RWPE1 (cell line): ENCODE measurements at regions not wholly inside any gene's neighbourhood (a gene's known extent, or its start where the extent isn't known, plus 50 kb on each side); places are given as distances from the start of the nearest gene placed in this dataset.

Experiments used
- CTCF ChIA-PET: fragments of 350-600 bp; sonication (Branson Sonifier 250); formaldehyde crosslinking; extraction: SDS; loops from one replicate; lab custom pipeline; 2021; lab: Yijun Ruan, JAX
- POLR2A ChIA-PET: fragments of 400-600 bp; formaldehyde crosslinking; extraction: SDS; loops from one replicate; lab custom pipeline; 2020; ENCODE audit warnings: antibody characterized with exemption; ENCODE audit not compliant: low non-redundant PET; lab: Yijun Ruan, JAX
- DNase-seq: peaks from one replicate; pipeline ENCODE4 v3.0.0; 2012; ENCODE audit warnings: low spot score
- H3K27ac ChIP-seq: fragments of 450-650 bp; 2 replicates; pipeline ENCODE4 v1.5.1; 2017
- TF ChIP-seq, protein P1 (sequence below): fragments of 450-650 bp; conservative IDR thresholded peaks from 2 replicates; pipeline ENCODE4 v1.5.1; 2017; ENCODE audit warnings: low read depth, mild to moderate bottlenecking

DNA sequence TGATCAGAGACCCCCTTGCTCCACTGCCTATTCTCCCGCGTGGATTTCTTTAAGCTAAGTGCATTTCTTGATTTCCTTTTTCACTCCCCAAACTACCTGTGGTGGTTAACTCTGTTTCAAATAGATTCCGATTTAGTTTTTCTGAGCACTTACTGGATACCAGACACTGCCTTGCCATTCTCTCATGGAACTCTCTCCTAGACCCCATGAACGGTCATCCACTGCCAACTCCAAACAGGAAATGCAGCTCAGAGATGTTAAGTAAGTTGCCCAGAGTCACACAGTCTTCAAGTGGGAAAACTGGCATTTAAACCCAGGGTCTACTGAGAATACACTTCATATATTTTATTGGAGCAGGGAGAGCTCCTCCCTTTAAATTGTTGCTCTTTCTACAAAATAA, 199.4 kb downstream of the MAF start:
- TF ChIP-seq, protein P1, sequence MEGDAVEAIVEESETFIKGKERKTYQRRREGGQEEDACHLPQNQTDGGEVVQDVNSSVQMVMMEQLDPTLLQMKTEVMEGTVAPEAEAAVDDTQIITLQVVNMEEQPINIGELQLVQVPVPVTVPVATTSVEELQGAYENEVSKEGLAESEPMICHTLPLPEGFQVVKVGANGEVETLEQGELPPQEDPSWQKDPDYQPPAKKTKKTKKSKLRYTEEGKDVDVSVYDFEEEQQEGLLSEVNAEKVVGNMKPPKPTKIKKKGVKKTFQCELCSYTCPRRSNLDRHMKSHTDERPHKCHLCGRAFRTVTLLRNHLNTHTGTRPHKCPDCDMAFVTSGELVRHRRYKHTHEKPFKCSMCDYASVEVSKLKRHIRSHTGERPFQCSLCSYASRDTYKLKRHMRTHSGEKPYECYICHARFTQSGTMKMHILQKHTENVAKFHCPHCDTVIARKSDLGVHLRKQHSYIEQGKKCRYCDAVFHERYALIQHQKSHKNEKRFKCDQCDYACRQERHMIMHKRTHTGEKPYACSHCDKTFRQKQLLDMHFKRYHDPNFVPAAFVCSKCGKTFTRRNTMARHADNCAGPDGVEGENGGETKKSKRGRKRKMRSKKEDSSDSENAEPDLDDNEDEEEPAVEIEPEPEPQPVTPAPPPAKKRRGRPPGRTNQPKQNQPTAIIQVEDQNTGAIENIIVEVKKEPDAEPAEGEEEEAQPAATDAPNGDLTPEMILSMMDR: no peak
- ChIA-PET CTCF (no interaction called here), POLR2A (no interaction called here)
- H3K27ac ChIP-seq: no peak overlapping the region
- no peak for DNase-seq

DNA sequence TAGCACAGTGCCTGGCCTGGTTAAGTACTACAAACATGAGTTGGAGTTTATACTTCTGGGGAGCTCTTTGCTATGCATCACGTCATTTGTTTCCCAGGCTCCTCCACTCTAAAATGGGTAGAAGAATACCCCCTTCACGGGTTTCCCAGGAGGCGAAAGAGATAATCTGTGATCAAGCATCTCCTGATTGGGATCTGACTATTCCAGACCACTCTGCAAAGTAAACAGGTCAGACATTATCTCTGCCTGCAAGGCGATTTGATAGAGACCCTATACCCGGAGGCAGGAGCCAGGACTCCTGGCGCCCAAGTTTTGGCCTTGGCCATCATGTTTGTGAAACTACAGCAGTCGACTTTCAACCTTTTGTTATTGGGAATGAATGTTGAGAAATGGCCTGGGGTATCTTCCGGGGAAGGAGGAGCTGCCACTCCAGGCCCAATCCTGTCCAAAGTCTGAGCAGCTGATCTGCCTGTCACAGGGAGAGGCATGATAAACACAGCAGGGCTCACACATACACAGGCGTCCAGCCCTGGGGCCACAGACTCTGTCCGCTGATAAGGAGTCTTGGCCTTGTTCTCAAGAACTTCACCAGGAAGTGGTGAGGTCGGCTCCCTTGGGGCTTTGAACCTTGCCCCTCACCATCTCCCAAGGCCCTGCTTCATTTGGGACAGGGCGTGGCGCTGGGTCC, 199.9 kb downstream of the MAF start:
- ChIA-PET CTCF (no interaction called here), POLR2A (no interaction called here)
- no peak for DNase-seq
- H3K27ac ChIP-seq: no peak overlapping the region
- TF ChIP-seq, protein P1: no peak

DNA sequence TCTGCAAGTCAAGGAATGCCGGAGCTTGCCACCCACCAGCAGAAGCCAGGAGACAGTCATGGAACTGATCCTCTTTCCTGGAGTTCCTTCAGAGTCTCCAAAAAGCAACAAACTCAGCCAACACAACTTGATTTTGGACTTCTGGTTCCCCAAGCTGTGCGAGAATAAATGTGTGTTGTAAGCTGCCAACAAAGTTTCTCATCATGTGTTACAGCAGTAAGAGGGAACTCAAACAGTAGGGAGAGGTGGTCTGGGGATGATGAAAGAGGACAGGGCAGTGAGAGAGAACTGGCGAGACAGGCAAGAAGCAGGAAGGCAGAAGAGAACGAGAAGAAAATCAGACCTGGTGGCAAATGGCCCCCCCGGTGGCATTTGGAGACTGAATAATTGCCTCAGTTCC, 204.9 kb downstream of the MAF start:
- TF ChIP-seq, protein P1: no peak
- H3K27ac ChIP-seq: no peak overlapping the region
- CTCF ChIA-PET: no interaction called here
- POLR2A ChIA-PET: no interaction called here
- DNase-seq: no peak

GRCh38 chr16:79394206-79394605, 206.3 kb downstream of the MAF start:
- no peak for DNase-seq
- no peak overlapping the region for H3K27ac ChIP-seq
- TF ChIP-seq, protein P1: no peak
- ChIA-PET CTCF (no interaction called here), POLR2A (no interaction called here)

GRCh38 chr16:79393564-79393963, 207.0 kb downstream of the MAF start:
- TF ChIP-seq, protein P1: no peak

DNA sequence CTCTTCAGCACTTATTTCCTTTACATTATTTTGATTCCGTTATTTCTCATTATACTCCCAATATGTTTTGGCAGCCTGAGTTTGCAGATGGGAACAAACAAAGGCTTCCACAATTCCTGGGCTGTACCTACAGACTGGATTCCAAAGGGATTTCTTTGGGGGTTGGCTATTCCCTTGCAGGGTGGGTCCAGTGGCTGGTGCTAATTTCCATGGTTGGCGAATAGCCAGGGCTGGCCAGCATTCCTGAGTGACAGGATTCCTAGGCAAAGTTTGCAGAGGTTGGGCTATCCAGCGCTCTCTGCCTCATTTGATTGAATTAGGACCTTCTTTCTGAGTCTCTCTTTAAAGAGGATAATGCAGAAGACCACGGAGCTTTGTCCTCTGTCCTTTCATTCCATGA, 207.4 kb downstream of the MAF start:
- CTCF ChIA-PET: no interaction called here
- TF ChIP-seq, protein P1: no peak
- H3K27ac ChIP-seq: no peak overlapping the region
- POLR2A ChIA-PET: no interaction called here
- no peak for DNase-seq

More at GRCh38 chr16:79393564-79393963, 207.0 kb downstream of the MAF start:
- DNase-seq: no peak
- ChIA-PET CTCF (no interaction called here), POLR2A (no interaction called here)
- H3K27ac ChIP-seq: no peak overlapping the region
